Endothelial cell of umbilical vein (primary cell): ENCODE measurements at regions not wholly inside any gene's neighbourhood (a gene's known extent, or its start where the extent isn't known, plus 50 kb on each side); places are given as distances from the start of the nearest gene placed in this dataset.

Source experiments
- BruUV-seq: library from RNA; stranded (reverse); fragments of 400-500 nt; replicated peaks from 2 replicates; lab custom pipeline; 2021; lab: Mats Ljungman, UMichigan
- CTCF ChIA-PET: fragments of 300-600, 350-600 bp; sonication (Branson Sonifier 250); formaldehyde crosslinking; loops from one replicate; lab custom pipeline; 2021; ENCODE audit warnings: antibody characterized with exemption, inconsistent platforms; lab: Charles Lee
- POLR2A ChIA-PET: fragments of 300-600, 350-600 bp; sonication (Branson Sonifier 250); formaldehyde crosslinking; loops from one replicate; lab custom pipeline; 2021; ENCODE audit warnings: antibody characterized with exemption, inconsistent platforms; lab: Charles Lee
- DNase-seq: peaks from one replicate; pipeline ENCODE4 v3.0.0-alpha.2; 2011; ENCODE audit warnings: low read depth, low spot score
- FAIRE-seq: peaks from 2 replicates; lab custom pipeline; 2011; peaks lifted over from hg19 to GRCh38; lab: Jason Lieb, UNC
- H2AFZ ChIP-seq: 2 replicates; pipeline ENCODE4 v1.6.0; 2012; ENCODE audit warnings: low read depth, low read length, control low read depth, inconsistent platforms
- H3K27ac ChIP-seq: 2 replicates; pipeline ENCODE4 v1.5.1; 2011; ENCODE audit warnings: low read depth, mild to moderate bottlenecking, control low read depth, low read length, moderate library complexity; ENCODE audit not compliant: insufficient read depth
- H3K27me3 ChIP-seq, 2 experiments: 2 replicates each; pipeline versions ENCODE4 v1.6.0 to v1.6.1; 2011; ENCODE audit warnings: low read length in 2 of 2, mixed read lengths in 1 of 2; ENCODE audit not compliant: control insufficient read depth in 2 of 2, insufficient read depth in 2 of 2
- H3K36me3 ChIP-seq, 2 experiments: 2 replicates in 1 of 2; 3 replicates in 1 of 2; pipeline ENCODE4 v1.5.1; 2011; ENCODE audit warnings: low read length in 2 of 2, mild to moderate bottlenecking in 1 of 2, moderate library complexity in 1 of 2; ENCODE audit not compliant: control insufficient read depth in 2 of 2, insufficient read depth in 2 of 2; ENCODE audit errors: extremely low read depth in 1 of 2
- H3K4me1 ChIP-seq: 3 replicates; pipeline ENCODE4 v1.5.1; 2011; ENCODE audit warnings: mild to moderate bottlenecking, low read length; ENCODE audit not compliant: control insufficient read depth, insufficient read depth; ENCODE audit errors: extremely low read depth
- H3K4me2 ChIP-seq: 2 replicates; pipeline ENCODE4 v1.6.1; 2011; ENCODE audit warnings: low read length, control low read depth, mixed read lengths; ENCODE audit not compliant: insufficient read depth
- H3K4me3 ChIP-seq, 3 experiments: fragments of 200-600 bp in 1 of 3; sonication (generic), shearing (Covaris generic) in 1 of 3; replicated peaks in 1 of 3; 2 replicates each; pipeline ENCODE4 v1.5.1; 2011 to 2016; ENCODE audit warnings: control low read depth in 3 of 3, low read length in 3 of 3, mild to moderate bottlenecking in 2 of 3, inconsistent platforms in 1 of 3, low read depth in 1 of 3, moderate library complexity in 1 of 3; ENCODE audit not compliant: insufficient read depth in 1 of 3
- H3K79me2 ChIP-seq: 2 replicates; pipeline ENCODE4 v1.6.0; 2012; ENCODE audit warnings: low read length, inconsistent platforms; ENCODE audit not compliant: control insufficient read depth, insufficient read depth
- H3K9ac ChIP-seq: replicated peaks from 2 replicates; pipeline ENCODE3; 2011; ENCODE audit warnings: low read length, control low read depth; ENCODE audit not compliant: insufficient read depth; ENCODE audit errors: extremely low read depth
- H3K9me1 ChIP-seq: replicated peaks from 3 replicates; pipeline ENCODE4 v1.6.0; 2011; ENCODE audit warnings: mild to moderate bottlenecking, low read length; ENCODE audit not compliant: control insufficient read depth, insufficient read depth; ENCODE audit errors: extremely low read depth
- H3K9me3 ChIP-seq: replicated peaks from 2 replicates; pipeline ENCODE4 v1.5.1; 2012; ENCODE audit warnings: low read length, inconsistent platforms; ENCODE audit not compliant: control insufficient read depth, insufficient read depth
- H4K20me1 ChIP-seq: replicated peaks from 2 replicates; pipeline ENCODE3; 2011; ENCODE audit warnings: mild to moderate bottlenecking, low read length; ENCODE audit not compliant: control insufficient read depth, insufficient read depth; ENCODE audit errors: extremely low read depth
- EZH2 ChIP-seq: IDR thresholded peaks from 2 replicates; pipeline ENCODE4 v1.6.1; 2012; ENCODE audit warnings: borderline replicate concordance, low read depth, mild to moderate bottlenecking, moderate library complexity, low read length, inconsistent platforms; ENCODE audit not compliant: severe bottlenecking
- FOS ChIP-seq: IDR thresholded peaks from 2 replicates; pipeline ENCODE4 v1.6.1; 2011; ENCODE audit warnings: mild to moderate bottlenecking, low read length, moderate library complexity, borderline replicate concordance; ENCODE audit not compliant: insufficient read depth
- GATA2 ChIP-seq: IDR thresholded peaks from 2 replicates; pipeline ENCODE4 v1.7.0; 2011; ENCODE audit warnings: low read depth, mild to moderate bottlenecking, moderate library complexity, mixed read lengths, low read length; ENCODE audit not compliant: insufficient read length, insufficient read depth
- JUN ChIP-seq: IDR thresholded peaks from 2 replicates; pipeline ENCODE4 v1.6.1; 2011; ENCODE audit warnings: borderline replicate concordance, low read depth; ENCODE audit not compliant: insufficient read length, insufficient read depth
- MYC ChIP-seq: IDR thresholded peaks from one replicate; pipeline ENCODE4 v1.6.1; 2011; ENCODE audit warnings: mild to moderate bottlenecking, low read depth, low read length
- POLR2A ChIP-seq: IDR thresholded peaks from 2 replicates; pipeline ENCODE4 v1.6.1; 2012; ENCODE audit warnings: low read depth, mild to moderate bottlenecking, control low read depth, low read length
- POLR2AphosphoS5 ChIP-seq: IDR thresholded peaks from 2 replicates; pipeline ENCODE4 v1.6.1; 2012; ENCODE audit warnings: low read depth, mild to moderate bottlenecking, control low read depth, low read length, moderate library complexity; ENCODE audit not compliant: insufficient read depth
- dilution Hi-C: fragments of 300-500 bp; cut with MboI; formaldehyde crosslinking; loops from one replicate; pipeline ENCODE4 v1.15.0; 2019; ENCODE audit warnings: low sequenced_read_pairs; ENCODE audit not compliant: extremely low pct_ligation_motif_present
- intact Hi-C: fragments of 100-400 bp; cut with micrococcal nuclease; formaldehyde crosslinking; loops from one replicate; pipeline ENCODE4 v1.10.0; 2022
- TF ChIP-seq, protein P1 (sequence below): IDR thresholded peaks from 2 replicates; pipeline ENCODE4 v1.6.1; 2011; ENCODE audit not compliant: insufficient read depth, insufficient read length
- TF ChIP-seq, protein P2 (sequence below), 2 donors: IDR thresholded peaks; 1 replicate in 1 of 2; 2 replicates in 1 of 2; pipeline ENCODE4 v1.5.1; 2011; ENCODE audit warnings: low read length in 2 of 2, mild to moderate bottlenecking in 2 of 2, moderate library complexity in 2 of 2, control low read depth in 1 of 2, inconsistent platforms in 1 of 2, low read depth in 1 of 2; ENCODE audit not compliant: insufficient read depth in 1 of 2; ENCODE audit errors: extremely low read depth in 1 of 2

DNA sequence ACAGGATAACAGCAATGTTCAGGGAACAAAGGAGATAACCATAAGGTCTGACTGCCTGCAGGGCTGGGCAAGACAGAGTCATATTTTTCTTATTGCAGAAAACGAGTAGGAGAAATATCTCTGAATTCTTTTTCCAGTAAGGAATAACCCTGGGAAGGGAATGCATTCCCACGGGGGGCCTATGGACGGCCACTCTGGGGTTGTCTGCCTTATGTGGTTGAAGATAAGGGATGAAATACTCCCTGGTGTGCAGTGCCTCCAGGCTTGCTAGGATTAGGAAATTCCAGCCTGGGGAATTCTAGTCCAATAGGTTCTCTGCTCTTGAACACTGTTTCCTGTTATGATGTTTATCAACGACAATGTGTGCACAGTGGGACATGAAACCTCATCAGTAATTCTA, 185.3 kb upstream of the HSFY2 start:
- DNase-seq (peak; percentile 1), FAIRE-seq (no peak)
- Histone ChIP-seq H3K9me3 (no peaks in the 10 kb centered on the region), H3K4me1 (no peaks in the 10 kb centered on the region), H3K9me1 (no peaks in the 10 kb centered on the region), H3K27me3 (no peaks in the 10 kb centered on the region), H3K27ac (no peak overlapping the region), H3K36me3 (no peaks in the 10 kb centered on the region), H3K4me2 (no peak overlapping the region), H3K79me2 (no peaks in the 10 kb centered on the region), H3K9ac (no peak overlapping the region), H2AFZ (no peak overlapping the region), H4K20me1 (no peaks in the 10 kb centered on the region), H3K4me3 (no peak overlapping the region)
- TF ChIP-seq POLR2AphosphoS5 (no peak), EZH2 (no peak), JUN (no peak), MYC (no peak), POLR2A (no peak), GATA2 (no peak), FOS (no peak)
- TF ChIP-seq, protein P1, sequence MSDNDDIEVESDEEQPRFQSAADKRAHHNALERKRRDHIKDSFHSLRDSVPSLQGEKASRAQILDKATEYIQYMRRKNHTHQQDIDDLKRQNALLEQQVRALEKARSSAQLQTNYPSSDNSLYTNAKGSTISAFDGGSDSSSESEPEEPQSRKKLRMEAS, result no peak
- TF ChIP-seq, protein P2, sequence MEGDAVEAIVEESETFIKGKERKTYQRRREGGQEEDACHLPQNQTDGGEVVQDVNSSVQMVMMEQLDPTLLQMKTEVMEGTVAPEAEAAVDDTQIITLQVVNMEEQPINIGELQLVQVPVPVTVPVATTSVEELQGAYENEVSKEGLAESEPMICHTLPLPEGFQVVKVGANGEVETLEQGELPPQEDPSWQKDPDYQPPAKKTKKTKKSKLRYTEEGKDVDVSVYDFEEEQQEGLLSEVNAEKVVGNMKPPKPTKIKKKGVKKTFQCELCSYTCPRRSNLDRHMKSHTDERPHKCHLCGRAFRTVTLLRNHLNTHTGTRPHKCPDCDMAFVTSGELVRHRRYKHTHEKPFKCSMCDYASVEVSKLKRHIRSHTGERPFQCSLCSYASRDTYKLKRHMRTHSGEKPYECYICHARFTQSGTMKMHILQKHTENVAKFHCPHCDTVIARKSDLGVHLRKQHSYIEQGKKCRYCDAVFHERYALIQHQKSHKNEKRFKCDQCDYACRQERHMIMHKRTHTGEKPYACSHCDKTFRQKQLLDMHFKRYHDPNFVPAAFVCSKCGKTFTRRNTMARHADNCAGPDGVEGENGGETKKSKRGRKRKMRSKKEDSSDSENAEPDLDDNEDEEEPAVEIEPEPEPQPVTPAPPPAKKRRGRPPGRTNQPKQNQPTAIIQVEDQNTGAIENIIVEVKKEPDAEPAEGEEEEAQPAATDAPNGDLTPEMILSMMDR (IDR thresholded peaks at IDR 0.05; ENCODE audit: extremely low read depth in 1 of 2, insufficient read depth in 1 of 2, low read depth in 1 of 2, low read length in 2 of 2), result no peak
- BruUV-seq, result no TSS peak
- ChIA-PET POLR2A (no interaction called here), CTCF (no interaction called here)
- intact Hi-C loops, result no loop called here
- dilution Hi-C loops, result no loop called here
